Left renal cortex interstitium (tissue), 4 donors: ENCODE measurements at regions not wholly inside any gene's neighbourhood (a gene's known extent, or its start where the extent isn't known, plus 50 kb on each side); places are given as distances from the start of the nearest gene placed in this dataset.

ENCODE experiments used
- DNase-seq, 4 donors: peaks; one replicate each; pipeline ENCODE4 v3.0.0-alpha.2; 2013; ENCODE audit warnings: low read depth in 4 of 4, low spot score in 2 of 4, missing footprints in 1 of 4

DNA sequence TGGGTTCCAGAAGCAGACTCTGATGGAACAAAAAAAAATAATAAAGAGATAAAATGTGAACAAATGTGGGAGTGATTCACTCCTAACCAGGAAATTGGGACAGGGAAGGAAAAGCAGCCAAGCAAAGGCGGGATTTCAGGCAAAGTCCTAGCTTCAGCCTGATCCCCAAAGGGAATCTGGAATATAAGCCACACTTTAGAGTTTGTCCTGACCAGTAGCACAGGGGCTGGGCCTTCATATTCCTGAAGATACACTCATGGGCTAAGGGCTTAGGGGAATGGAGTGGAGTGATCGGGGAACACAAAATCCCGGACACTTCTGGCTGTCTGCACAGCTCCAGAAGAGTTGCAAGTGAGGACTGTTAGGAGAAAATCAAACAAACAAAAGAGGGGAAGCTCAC lies 135.0 kb upstream of the COL8A1 start:
- no peak for DNase-seq

DNA sequence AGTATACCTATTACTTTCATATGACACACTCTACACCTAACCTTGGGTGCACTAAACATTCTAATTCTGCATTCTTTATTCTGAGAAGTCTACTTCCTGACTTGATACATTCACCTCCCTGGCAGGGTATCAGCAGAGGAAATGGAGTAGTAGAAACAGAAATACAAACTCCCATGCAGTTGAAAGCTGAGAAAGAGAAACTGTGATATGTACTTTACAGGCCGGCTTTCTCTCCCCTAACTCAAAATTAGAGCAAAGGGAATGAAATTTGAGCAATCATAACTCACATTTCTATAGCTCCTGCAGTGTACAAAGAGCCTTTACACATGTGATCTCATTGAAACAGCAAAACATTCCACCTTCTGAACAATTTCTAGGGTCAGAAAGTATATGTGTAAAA lies 135.5 kb upstream of the COL8A1 start:
- DNase-seq, result no peak

DNA sequence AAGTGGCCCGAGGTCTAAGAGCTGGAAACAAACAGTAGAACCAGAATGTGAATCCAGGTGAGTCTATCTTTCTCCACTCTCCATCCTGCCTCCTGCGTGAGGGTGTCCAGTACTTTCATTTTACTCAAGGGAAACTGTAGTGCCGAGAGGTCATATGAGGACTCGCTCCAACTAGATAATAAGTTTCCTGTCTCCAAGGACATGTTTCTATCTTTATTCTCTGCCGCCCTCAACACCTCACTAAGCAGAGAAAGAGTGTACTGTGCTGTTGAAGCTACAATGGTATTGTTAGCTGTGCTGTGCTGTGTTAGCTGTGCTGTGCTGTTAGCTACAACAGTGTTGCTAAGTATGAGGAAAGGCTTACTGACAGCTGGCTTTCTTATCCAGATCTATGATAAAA lies 137.9 kb upstream of the COL8A1 start:
- no peak for DNase-seq

DNA sequence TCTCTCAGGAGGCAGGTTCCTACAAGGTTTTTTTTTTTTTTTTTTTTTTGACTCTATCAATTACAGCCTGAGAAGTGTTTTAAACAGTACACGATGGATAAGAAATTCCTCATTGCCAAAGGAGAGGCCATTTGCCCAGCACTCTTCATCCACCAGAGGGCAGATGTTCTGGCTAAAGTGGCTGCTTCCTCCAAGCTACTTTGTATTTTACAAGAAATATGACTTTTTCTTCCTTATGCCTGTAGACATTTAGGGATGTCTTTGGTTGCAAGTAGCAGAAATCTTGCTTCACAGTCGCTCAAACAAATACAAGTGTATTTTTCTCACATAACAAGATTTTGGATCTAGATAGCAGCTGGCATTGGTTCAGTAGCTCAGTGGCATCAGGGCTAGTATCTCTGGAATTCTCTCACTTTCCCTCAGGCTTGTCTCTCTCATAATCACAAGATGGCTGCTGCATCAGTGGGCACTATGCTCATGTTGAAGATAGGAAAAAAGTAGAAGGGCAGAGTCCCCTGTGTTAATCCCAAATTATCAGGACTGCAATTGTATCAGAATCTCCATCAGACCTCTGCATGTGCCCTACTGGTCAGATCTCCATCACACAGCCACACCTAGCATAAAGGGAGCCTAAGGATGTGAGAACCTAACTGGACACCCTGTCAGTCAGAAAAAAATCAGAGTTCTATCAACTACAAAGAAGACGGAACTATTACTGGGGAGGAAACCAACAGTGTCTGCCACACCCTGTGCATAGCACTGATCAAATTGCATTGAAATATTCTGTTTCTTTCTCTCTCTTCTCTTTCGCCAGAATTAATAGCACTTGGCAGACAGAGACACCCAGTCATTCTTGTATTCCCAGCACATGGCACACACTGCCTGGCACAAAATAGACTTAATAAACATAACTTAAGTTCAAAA lies 138.9 kb upstream of the COL8A1 start:
- DNase-seq, result peak in 1 of 4 donors; percentile 20

DNA sequence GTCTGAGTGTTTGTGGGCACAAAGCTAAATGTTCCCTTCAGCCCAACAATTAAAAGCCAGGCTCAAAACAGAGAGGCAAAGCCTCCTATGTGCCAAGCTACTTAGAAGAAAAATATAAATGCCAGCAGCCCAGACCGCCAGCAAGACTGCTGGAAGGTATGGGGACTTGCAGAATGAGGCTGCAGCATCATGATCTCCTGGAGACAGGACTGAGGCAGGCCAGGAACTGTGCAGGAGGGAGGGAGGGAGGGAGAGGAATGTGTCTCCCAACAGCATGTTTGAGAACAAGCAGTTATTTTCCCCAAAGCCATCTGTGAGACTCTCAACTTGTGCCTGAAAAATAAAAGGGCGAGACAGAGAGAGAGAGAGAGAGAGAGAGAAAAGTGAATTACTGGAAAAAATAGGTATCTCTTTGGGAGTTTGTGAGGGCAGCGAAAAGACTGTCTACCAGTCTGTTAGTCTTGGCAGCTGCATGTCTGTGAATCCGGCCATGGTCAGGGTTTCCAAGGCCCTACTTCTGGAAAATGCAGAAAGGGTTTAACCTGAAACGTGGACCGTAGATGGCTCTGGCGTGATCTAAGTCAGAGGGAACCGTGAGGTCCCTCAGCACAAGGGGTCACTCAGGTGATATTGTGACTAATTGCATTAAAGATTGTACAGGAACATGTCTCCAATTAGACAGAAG lies 139.7 kb upstream of the COL8A1 start:
- DNase-seq, result no peak

DNA sequence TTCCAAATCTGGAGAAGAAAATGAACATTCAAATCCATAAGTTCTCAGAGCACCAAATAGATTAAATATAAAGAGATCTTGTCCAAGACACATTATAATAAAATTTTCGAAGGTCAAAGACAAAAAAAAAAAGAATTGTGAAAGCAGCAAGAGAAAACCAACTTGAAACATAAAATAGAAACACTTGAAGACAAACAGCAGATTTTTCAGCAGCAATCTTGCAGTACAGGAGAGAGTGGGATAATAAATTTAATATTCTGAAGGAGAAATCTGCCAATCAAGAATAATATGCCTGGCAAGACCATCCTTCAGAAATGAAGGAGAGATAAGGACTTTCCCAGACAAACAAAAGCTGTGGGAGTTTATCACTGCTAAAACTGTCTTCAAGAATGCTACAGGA lies 150.5 kb upstream of the COL8A1 start:
- DNase-seq, result no peak

DNA sequence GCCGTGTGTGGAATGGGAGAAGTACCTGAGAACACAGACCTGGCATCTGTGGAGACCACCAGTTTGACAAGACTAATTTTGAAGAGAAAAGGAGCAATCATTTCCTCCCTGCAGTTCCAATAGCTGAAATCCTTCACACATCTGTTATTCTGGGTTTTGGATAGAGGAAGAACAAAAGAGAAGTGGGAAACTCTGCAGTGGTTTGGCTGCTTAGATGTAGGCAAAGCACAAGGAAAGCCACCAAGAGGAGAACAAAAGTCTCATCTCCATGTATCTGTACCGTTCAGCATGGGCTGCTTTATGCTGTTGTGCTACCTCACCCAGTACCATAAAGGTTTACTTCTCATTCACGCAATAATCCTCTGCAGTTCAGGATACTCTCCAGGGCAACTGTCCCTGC lies 153.1 kb upstream of the COL8A1 start:
- DNase-seq, result no peak

DNA sequence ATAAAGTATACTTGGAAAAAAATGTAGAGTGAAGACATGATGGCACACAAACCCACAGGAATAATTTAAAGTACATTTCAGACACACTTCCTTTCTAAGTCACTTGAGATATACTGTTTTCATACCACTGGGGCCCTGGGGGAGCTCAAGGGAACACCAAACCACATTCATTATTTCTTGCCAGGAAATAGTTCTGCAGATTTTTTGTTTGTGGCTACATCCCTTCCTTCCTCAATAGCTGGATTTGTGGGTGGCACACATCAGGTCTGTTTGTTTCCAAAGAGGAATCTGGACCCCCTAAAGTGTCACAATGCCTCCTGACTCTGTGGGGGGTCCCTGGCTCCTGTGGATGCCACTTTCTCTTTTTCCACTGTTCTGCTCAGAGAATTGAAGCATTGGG lies 153.5 kb upstream of the COL8A1 start:
- no peak for DNase-seq

DNA sequence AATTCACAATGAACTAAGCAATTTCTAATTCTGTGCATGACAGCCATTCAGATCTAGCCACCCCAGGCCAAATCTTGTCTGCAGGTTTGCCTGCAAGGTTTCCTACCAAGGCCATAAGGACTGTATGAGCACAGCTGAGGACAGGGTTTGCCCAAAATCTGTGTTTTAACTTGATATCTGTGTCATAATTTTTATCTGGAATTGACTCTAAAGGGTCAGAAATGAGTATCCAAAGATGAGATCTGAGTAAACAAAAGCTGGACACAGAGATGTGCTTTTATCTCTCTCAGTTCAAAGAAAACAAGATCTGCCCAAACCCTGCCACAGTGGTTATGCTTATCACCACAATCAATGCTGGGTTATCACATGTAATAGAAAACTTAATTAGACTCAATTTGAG lies 154.6 kb upstream of the COL8A1 start:
- DNase-seq, result no peak

DNA sequence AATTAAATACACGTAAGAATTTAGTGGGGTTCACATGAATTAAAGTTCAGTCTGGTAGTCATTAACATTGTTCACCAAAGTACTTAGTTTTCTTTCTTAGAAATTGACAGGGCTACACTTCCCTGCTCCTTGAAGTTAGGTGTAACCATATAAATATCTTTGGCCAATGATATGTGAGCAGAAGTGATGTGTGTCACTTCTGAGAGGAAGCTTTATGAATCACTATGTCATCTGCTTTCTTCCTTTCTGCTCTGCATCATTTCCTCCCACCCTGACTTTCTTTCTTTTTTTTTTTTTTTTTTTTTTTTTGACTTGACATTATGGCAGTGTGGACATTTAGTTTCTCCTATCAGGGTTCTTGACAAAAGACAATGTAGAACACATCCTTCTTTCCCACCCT lies 156.2 kb upstream of the COL8A1 start:
- DNase-seq, result no peak

DNA sequence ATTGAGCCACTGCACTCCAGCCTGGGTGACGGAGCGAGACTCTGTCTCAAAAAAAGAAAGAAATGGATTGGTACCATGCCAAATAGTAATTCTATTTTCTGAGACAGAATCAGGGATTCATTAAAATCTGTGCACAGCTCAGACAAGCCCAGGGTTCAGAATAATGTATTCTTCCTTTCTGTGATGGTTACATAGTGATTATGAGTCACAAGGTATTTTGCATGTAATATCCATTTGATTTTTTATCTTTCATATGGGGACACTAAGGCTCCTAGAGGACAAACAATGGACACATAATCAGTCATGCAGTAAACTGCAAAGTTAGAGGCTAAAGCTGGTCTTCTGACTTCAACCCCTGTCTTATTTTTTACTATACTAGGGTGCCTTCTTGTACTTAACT lies 156.8 kb upstream of the COL8A1 start:
- DNase-seq, result no peak

DNA sequence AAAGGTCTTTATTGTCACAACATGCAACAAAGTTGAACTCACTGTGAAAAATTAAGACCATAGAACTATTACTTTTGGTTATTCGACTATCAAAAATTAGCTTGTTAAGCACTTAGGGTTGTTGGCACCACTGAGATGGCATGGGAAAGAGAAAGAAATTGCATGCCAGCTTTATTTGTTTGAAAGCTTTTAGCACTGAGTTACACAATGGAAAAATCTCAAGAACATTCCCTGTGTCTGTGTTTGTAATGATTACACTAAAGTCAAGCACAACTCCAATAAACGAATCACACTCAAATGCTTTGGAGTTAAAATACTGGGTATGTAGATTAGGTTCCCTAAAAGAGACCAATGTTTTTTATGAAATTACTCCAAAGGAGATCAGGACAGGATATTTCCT lies 158.6 kb upstream of the COL8A1 start:
- no peak for DNase-seq

DNA sequence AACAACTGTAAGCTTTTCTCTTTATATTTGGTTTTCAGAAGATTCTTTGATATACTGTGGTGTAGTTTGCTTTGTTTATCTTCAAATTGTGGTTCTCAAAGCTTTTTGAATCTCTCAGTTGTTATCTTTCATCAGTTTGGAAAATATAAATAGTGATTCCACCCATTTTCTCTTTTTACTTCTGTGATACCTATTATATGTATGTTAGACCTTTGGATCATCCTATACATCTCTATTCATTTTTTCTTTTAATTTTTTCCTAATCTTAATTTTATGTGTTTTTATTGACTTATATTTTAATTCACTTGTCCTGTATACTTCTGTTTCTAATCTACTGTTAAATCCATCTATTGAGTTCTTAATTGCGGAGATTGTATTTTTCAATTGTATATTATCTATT lies 160.7 kb upstream of the COL8A1 start:
- DNase-seq, result no peak

DNA sequence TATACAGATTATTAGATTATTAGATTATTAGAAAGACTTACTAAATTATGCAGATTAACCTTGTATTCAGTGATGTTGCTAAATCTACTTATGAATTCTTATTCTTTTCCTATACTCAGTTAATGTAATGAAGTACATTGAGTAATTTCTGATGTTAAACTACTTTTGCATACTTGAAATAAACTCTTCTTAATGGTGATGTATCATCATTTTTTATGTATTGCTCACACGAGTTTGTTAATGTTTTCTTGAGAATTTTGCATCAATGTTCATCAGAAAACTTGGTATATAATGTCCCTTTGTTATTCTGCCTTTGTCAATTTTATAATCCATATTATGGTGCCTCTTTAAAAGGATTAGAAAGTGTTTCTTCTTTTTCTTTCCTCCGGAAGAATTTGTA lies 163.2 kb upstream of the COL8A1 start:
- no peak for DNase-seq

DNA sequence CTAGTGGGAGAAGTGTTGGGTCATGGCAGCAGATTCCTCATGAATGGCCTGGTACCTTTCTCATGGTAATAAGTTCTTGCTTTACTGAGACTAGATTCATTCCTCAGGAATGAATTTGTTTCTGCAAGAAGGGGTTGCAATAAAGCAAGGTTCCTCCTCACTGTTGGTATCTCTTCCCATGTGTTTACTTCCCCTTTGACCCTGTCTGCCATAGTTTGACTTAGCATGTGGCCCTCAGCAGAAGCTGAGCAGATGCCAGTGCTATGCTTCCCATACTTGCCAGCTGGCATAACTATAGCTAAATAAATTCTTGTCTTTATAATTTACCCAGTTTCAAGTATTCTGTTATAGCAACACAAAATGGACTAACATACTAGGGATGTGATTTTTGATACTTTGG lies 163.6 kb upstream of the COL8A1 start:
- no peak for DNase-seq

DNA sequence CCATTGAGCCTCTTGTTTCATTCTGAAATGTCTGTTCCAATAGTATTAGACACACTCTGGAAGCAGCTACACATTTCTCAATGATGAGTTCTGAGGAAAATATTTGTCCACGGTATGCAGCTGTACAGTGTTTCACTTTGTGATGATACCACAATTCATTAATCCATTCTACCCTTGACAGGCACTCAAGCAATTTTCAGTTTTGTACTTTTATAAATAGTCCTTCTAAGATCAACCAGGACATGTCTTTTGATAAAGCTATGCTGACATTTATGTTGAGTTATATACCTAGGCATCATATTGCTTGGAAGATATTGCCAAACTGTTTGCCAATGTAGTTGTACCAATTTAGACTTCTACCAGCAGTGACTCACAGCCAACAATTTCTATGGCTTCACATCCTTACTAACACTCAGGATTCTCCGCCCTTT lies 165.1 kb upstream of the COL8A1 start:
- DNase-seq, result no peak

DNA sequence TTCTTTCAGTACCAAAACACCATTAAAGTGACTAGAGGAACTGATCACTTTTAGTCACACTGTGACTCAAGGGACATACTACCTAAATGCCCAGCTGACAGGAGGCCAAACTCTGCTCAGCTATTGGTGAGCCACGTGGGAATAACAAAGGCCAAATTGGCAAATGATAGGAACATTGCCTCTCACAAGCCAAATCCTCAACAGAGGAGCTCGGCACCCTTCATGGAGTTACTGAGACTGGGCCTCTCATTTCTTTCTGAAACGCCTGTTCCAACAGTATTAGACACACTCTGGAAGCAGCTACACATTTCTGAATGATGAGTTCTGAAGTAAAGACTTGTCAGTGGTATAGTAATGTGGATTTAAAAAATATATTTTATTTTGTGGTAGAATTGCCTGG lies 166.0 kb upstream of the COL8A1 start:
- DNase-seq, result no peak

DNA sequence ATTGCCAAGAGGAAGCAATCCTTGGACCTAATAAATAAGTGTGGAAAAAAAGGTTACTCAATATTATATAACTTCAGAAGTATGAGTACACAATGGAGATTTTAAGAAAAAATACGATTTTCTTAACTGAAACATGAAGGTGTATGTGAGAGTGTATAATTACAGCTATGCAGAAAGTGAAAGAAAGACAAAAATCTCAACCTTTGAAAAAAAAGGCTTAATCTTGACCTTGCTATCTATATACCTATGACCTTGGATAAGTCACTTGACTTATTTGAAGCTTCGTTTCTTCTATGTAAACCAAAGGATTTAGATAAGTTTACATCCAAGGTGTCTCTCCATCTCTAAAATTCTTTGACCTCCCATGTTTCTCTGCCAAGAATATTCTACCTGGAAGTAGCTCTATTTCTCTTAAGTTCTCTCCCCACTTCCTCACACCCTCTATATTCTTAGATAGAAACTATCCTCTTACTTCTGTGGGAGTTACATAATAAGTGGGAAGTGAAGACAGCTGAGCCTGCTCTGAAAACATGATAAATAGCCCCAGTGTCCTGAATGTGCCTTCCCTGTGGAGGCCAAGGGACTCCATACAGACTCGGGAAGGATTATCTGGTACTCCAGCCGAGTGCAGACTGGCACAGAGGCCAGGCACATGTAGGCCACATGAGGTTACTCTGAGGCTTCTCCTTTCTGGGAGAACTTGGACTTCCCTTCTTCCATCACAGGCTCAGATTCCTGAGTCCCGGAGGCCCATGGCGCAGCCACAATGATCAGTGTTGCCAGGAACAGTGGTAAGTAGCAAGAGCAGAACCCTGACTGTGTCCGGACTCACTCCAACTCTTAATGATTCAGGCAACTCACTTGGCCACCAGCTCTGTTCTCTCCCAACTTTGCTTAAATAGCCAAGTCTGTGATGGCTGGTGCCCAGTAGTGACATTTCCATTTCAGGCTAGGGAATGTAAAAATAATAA lies 166.8 kb upstream of the COL8A1 start:
- no peak for DNase-seq

DNA sequence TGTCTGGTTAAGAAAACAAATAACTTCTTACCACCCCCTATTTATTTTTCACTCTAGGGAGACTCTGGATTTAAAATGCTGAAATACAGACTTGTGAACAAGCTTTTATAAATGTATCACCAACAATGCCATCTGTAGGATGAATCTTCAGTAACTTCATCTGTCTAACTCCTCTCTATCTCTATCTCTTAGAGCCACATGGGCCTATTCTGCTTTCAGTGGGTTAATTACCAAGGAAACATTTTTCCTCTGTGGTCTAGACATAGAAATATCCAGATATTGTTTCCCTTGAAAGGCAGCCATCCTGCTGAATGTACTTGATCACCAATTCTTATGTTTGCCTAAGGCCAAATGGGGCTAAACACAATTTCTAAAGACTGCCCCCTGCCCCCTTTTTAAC lies 167.6 kb upstream of the COL8A1 start:
- DNase-seq, result no peak

DNA sequence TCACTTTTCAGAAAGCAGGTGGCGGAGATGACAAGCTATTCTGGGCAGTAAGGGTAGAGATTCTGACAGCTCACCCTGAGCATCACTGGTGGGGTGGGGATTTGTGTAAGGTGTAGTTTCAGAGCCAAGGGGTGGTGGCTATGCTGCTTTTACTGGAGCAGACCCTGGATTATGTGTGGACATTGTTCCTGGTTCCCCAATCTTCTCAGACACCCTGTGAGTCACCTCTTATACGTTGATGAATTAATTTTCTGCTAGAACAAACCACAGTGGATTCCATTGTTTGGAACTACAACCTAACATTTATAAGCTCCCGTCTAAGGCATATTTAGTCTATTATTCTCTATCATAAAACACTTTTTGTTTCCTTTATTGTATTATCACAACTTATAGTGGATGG lies 169.5 kb upstream of the COL8A1 start:
- DNase-seq, result no peak

DNA sequence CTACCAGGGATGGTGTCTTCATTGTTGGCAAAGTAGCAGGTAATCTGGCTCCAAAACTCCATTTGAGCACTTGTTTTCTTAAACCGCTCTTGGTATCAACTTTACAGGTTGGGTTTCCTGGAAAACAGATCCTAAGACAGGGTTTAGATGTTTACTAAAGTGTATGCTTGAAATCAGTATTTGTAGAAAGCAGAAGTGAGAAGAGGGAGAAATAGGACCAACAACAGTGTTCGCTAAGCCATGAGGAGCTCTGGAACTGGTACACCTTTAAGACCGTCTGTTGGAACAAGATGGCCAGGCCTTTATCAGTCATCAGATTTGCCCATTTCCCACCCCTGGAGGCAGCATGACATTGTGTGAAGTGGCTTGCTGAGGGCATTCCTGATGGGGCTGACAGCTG lies 171.0 kb upstream of the COL8A1 start:
- DNase-seq, result no peak
